ENCODE measurements at regions not wholly inside any gene's neighbourhood (a gene's known extent, or its start where the extent isn't known, plus 50 kb on each side); places are given as distances from the start of the nearest gene placed in this dataset.

DNA sequence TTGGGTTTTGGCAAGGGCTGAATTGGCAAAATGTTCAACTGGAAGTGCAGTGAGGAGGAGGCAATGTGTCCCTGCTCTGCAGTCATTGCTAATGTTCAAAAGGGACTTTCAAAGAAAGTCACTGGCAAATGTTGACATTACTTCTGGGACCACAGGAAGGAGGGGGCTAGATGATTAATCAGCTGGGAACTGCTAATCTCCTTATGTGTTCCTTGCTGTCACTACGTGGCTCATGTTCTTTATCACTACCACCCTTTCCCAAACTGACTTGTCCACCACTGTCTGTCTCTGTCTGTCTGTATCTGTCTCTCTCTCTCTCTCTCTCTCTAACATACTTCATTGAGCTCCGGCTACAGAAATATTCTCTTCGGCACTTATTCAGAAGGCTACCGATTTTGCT lies 86.9 kb upstream of the MTPN start:
- H3K27me3 ChIP-seq (ENCODE audit: low read depth, low read length), result no peaks in the 10 kb centered on the region
- H3K4me1 ChIP-seq (ENCODE audit: control insufficient read depth in 1 of 2, insufficient read depth in 2 of 2, low read length in 2 of 2), result no peaks in the 10 kb centered on the region
- H3K27ac ChIP-seq (ENCODE audit: low read length), result no peak overlapping the region
- H3K4me3 ChIP-seq (ENCODE audit: low read depth in 1 of 2, low read length in 2 of 2), result no peak overlapping the region
- no peaks in the 10 kb centered on the region for H3K36me3 ChIP-seq (ENCODE audit: control insufficient read depth in 1 of 2, insufficient read depth in 2 of 2, low read length in 2 of 2)
- H3K9me3 ChIP-seq (ENCODE audit: control insufficient read depth in 1 of 2, low read length in 2 of 2), result no peaks in the 10 kb centered on the region

DNA sequence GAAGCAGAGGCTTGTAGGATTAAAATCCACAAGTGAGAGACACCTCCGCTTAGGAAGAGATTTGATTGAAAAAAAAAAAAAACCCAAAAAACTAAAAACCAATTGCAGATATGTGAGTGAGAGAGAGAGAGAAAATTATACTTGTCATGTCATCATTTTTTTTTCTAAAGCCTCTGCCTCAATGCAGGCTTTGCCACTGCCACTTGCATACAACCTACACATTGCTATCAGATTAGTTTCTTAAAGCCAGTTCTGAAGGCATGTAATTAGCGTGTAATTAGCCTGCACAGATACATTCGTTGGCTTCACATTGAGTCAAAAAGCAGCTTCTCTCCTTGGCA lies 86.1 kb upstream of the MTPN start:
- H3K4me3 ChIP-seq (ENCODE audit: low read depth in 1 of 2, low read length in 2 of 2), result no peak overlapping the region
- H3K36me3 ChIP-seq (ENCODE audit: control insufficient read depth in 1 of 2, insufficient read depth in 2 of 2, low read length in 2 of 2), result no peaks in the 10 kb centered on the region
- H3K9me3 ChIP-seq (ENCODE audit: control insufficient read depth in 1 of 2, low read length in 2 of 2), result no peaks in the 10 kb centered on the region
- H3K4me1 ChIP-seq (ENCODE audit: control insufficient read depth in 1 of 2, insufficient read depth in 2 of 2, low read length in 2 of 2), result peaks cover 0 to under 1% of the 10 kb centered on the region in 2 donors
- H3K27me3 ChIP-seq (ENCODE audit: low read depth, low read length), result no peaks in the 10 kb centered on the region
- no peak overlapping the region for H3K27ac ChIP-seq (ENCODE audit: low read length)

DNA sequence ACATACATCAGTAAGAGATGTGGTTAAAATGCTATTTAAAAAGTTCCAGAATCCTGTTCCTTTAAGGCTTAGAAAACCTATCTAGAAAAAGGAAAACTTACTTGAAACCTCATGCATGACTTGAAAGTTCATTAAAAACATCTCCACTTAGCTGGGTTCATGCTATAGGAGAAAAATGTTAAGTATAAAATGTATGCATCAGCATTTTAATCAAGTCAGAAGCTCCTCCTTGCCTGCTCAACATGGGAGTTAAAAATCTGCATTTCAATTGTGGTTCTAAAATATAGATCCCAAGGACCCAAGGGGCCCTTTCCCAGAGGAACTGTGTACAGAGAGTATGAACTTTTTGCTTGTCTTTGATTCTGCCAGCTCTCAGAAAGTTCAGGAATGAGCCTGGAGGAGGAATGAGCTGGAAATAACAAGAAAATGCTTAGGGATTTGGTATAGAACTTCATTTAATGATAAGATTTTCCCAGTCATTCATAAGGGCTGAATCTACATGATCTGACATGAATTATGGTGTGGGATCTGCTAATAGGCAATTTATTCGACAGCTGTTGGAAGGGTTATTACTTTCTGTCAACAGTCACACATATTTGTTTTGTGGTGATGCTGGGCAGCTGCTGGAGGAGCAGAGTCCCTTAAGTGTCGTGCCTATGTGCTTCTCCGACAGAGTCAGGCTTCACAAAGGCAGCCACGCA lies 85.6 kb upstream of the MTPN start:
- H3K9me3 ChIP-seq (ENCODE audit: control insufficient read depth in 1 of 2, low read length in 2 of 2), result no peaks in the 10 kb centered on the region
- peaks cover 0 to 6% of the 10 kb centered on the region in 2 donors for H3K4me1 ChIP-seq (ENCODE audit: control insufficient read depth in 1 of 2, insufficient read depth in 2 of 2, low read length in 2 of 2)
- H3K36me3 ChIP-seq (ENCODE audit: control insufficient read depth in 1 of 2, insufficient read depth in 2 of 2, low read length in 2 of 2), result no peaks in the 10 kb centered on the region
- H3K4me3 ChIP-seq (ENCODE audit: low read depth in 1 of 2, low read length in 2 of 2), result no peak overlapping the region
- H3K27me3 ChIP-seq (ENCODE audit: low read depth, low read length), result no peaks in the 10 kb centered on the region
- H3K27ac ChIP-seq (ENCODE audit: low read length), result no peak overlapping the region

DNA sequence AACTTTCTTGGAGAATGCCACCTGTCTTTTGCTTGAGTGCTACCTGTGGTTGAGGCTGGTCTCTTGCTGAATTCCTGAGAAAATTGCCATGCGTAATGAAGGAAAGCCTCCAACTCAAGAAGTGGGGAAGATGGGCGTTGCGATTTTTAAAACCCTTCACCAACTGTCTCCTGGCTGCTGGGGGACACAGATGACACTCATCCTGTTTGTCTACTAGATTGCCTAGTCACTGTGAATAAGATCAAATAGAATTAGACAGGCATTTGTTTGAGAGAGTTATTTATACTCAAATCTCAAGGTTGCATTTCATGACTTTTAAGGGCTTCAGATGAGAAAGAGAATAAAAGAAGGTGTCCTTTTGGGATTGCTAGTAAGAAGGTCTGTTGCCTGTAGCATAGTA lies 84.3 kb upstream of the MTPN start:
- no peaks in the 10 kb centered on the region for H3K9me3 ChIP-seq (ENCODE audit: control insufficient read depth in 1 of 2, low read length in 2 of 2)
- peaks cover 0 to 11% of the 10 kb centered on the region in 2 donors for H3K4me1 ChIP-seq (ENCODE audit: control insufficient read depth in 1 of 2, insufficient read depth in 2 of 2, low read length in 2 of 2)
- no peaks in the 10 kb centered on the region for H3K27me3 ChIP-seq (ENCODE audit: low read depth, low read length)
- H3K4me3 ChIP-seq (ENCODE audit: low read depth in 1 of 2, low read length in 2 of 2), result no peak overlapping the region
- H3K36me3 ChIP-seq (ENCODE audit: control insufficient read depth in 1 of 2, insufficient read depth in 2 of 2, low read length in 2 of 2), result no peaks in the 10 kb centered on the region
- no peak overlapping the region for H3K27ac ChIP-seq (ENCODE audit: low read length)

DNA sequence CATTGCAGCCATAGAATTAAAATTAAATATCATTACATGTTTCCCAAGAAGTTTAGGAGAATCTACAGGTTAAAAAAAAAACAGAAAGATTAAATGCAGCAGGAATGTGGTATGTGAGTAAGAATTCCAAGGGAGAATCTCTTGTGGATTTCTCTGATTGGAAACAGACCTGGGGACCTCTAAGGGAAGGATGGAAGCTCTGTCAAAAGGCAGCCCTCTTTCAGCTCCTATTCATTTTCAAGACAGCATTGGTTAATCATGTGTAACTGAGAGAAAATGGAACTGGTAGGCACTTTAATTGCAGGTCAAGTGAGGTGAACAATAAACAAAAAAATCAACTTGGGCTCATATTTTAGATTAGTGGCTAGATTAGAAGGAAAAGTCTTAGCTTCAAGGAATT lies 81.4 kb upstream of the MTPN start:
- Histone ChIP-seq H3K9me3 (ENCODE audit: control insufficient read depth in 1 of 2, low read length in 2 of 2) (no peaks in the 10 kb centered on the region), H3K4me3 (ENCODE audit: low read depth in 1 of 2, low read length in 2 of 2) (no peak overlapping the region), H3K27me3 (ENCODE audit: low read depth, low read length) (no peaks in the 10 kb centered on the region), H3K36me3 (ENCODE audit: control insufficient read depth in 1 of 2, insufficient read depth in 2 of 2, low read length in 2 of 2) (no peaks in the 10 kb centered on the region), H3K4me1 (ENCODE audit: control insufficient read depth in 1 of 2, insufficient read depth in 2 of 2, low read length in 2 of 2) (peaks cover 0 to 11% of the 10 kb centered on the region in 2 donors), H3K27ac (ENCODE audit: low read length) (no peak overlapping the region)

DNA sequence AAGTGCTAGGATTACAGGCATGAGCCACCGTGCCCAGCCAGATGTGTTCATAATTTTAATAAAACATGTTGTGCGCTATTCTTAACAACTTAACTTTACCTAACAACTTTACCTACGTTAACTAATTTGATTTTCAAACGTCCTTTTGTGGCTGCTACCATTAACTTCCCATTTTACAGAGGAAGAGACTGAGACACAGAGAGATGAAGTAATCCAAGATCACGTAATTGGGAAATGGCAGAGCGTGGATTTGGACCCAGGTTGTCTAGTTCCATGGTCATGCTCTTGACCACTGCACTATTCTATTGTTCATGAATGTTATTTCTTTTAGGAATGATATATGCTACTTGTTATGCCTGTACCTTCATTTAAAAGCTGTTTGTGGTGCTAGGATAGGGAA lies 80.3 kb upstream of the MTPN start:
- H3K27ac ChIP-seq (ENCODE audit: low read length), result no peak overlapping the region
- no peaks in the 10 kb centered on the region for H3K36me3 ChIP-seq (ENCODE audit: control insufficient read depth in 1 of 2, insufficient read depth in 2 of 2, low read length in 2 of 2)
- no peaks in the 10 kb centered on the region for H3K9me3 ChIP-seq (ENCODE audit: control insufficient read depth in 1 of 2, low read length in 2 of 2)
- H3K27me3 ChIP-seq (ENCODE audit: low read depth, low read length), result no peaks in the 10 kb centered on the region
- H3K4me3 ChIP-seq (ENCODE audit: low read depth in 1 of 2, low read length in 2 of 2), result no peak overlapping the region
- H3K4me1 ChIP-seq (ENCODE audit: control insufficient read depth in 1 of 2, insufficient read depth in 2 of 2, low read length in 2 of 2), result peaks cover 0 to 11% of the 10 kb centered on the region in 2 donors

DNA sequence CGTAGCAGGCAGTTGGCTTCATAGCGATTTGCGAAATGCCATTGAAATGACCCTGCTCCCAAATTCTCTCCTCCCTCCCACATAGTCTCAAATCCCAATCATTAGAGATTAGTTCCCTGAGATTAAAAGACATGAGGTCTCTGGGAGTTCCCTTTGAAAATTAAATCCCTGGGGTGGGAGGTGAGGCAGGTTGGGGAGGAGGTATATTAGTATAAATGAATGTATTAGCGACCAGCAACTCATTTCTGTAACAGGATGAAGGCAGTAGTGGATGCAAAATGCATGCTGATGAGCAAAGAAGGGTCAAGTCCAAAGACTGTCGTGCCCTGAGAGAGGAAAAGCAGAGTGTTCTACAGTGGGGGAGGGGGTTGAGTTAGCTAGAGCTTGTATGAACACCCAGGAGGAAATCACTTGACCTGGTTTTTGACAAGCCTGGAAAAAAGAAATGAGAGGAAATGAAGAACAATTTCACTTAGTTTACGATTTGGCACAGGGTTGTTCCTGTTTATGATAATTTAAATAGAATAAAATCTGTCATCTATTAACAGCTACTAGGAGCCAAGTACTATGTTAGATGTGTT lies 79.6 kb upstream of the MTPN start:
- H3K9me3 ChIP-seq (ENCODE audit: control insufficient read depth in 1 of 2, low read length in 2 of 2), result no peaks in the 10 kb centered on the region
- no peaks in the 10 kb centered on the region for H3K36me3 ChIP-seq (ENCODE audit: control insufficient read depth in 1 of 2, insufficient read depth in 2 of 2, low read length in 2 of 2)
- H3K27me3 ChIP-seq (ENCODE audit: low read depth, low read length), result no peaks in the 10 kb centered on the region
- H3K27ac ChIP-seq (ENCODE audit: low read length), result no peak overlapping the region
- H3K4me3 ChIP-seq (ENCODE audit: low read depth in 1 of 2, low read length in 2 of 2), result no peak overlapping the region
- peaks cover 0 to 11% of the 10 kb centered on the region in 2 donors for H3K4me1 ChIP-seq (ENCODE audit: control insufficient read depth in 1 of 2, insufficient read depth in 2 of 2, low read length in 2 of 2)

DNA sequence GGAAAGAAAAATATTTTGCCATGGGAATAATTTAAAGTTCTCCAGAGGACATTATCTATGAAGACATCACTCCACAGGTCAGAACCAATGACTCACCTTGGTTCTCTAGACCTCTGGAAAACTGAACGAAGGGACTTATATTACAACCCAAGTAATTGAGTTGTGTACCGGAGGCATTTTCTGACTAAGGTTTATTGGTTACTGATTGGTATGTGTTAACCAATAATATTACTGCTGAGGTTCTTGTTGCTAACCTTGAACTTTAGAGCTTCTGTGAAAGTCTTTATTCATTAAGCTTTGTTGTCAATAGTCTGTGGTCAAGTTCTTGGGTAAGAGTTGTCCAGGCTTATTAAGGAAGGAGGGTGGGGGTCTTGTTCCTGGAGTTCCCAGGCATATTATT lies 78.1 kb upstream of the MTPN start:
- H3K4me3 ChIP-seq (ENCODE audit: low read depth in 1 of 2, low read length in 2 of 2), result no peak overlapping the region
- H3K4me1 ChIP-seq (ENCODE audit: control insufficient read depth in 1 of 2, insufficient read depth in 2 of 2, low read length in 2 of 2), result peaks cover 0 to 11% of the 10 kb centered on the region in 2 donors
- no peaks in the 10 kb centered on the region for H3K36me3 ChIP-seq (ENCODE audit: control insufficient read depth in 1 of 2, insufficient read depth in 2 of 2, low read length in 2 of 2)
- H3K27me3 ChIP-seq (ENCODE audit: low read depth, low read length), result no peaks in the 10 kb centered on the region
- no peak overlapping the region for H3K27ac ChIP-seq (ENCODE audit: low read length)
- no peaks in the 10 kb centered on the region for H3K9me3 ChIP-seq (ENCODE audit: control insufficient read depth in 1 of 2, low read length in 2 of 2)

DNA sequence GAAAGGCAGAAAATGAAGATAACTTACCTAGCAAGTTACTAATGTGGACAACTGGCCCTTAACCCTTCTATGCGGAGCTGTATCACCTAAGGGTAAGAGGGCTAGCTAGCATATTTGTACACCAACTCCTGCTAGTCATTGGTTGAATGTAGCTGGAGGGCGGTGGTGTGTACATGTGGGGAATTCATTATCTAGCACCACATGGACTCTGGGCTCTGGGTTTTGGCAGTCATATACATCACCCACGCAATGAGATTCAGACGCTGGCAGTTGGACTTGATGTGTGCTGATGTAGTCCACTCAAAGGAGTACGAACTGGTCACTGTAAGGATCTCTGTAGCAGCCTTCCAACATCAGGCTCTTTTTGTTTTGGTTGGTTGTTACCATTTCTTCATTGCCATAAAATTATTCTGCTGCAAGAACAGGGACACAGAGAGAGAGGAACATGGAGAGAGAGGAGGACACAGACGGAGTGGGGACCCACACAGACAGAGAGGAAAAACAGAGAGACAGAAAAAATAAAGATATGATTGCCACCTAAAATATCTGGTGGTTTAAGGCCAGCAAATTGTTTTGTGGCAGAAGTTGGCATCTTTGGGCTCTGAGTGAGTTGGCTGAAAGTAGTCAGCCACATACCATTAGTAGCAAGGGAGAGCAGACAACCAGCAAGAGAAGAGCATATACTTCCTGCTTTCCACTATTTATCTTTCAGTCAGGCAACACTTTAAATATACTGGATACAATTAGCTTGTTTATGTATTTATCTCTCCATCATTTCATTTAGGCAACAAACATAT lies 76.7 kb upstream of the MTPN start:
- H3K27me3 ChIP-seq (ENCODE audit: low read depth, low read length), result no peaks in the 10 kb centered on the region
- H3K36me3 ChIP-seq (ENCODE audit: control insufficient read depth in 1 of 2, insufficient read depth in 2 of 2, low read length in 2 of 2), result no peaks in the 10 kb centered on the region
- H3K27ac ChIP-seq (ENCODE audit: low read length), result no peak overlapping the region
- peaks cover 0 to 16% of the 10 kb centered on the region in 2 donors for H3K4me1 ChIP-seq (ENCODE audit: control insufficient read depth in 1 of 2, insufficient read depth in 2 of 2, low read length in 2 of 2)
- H3K9me3 ChIP-seq (ENCODE audit: control insufficient read depth in 1 of 2, low read length in 2 of 2), result no peaks in the 10 kb centered on the region
- no peak overlapping the region for H3K4me3 ChIP-seq (ENCODE audit: low read depth in 1 of 2, low read length in 2 of 2)

DNA sequence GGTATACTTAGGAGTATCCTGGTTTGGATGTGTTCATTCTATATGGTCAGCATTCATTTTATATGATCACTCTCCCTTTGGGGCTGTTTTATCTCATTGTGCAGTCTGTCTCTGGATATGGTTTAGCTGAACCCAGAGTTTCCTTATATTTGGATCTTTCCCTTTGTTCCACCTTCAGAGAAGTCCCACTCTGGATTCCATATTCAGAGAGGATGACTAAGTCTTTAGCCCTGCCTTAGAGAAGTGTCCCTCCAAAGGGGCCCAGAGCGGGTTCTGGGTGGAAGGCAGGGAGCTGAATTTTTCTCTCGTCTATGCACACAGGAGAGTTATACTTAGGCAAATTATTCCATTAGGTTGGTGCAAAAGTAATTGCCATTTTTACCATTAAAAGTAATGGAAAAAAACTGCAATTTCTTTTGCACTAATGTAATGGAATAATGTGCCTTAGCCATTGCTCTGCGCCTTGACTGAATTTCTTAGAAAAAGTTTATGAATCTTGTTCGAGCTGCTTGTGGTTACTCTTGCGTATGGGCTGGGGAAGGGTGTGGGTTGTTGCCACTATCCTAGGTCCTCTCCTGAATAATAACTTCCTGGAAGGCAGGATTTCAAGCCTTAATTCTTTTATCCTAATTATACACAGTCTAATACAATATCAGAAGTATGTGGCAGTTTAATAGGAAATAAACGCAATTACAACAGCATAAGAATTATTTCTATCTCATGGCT lies 74.2 kb upstream of the MTPN start:
- Histone ChIP-seq H3K27me3 (ENCODE audit: low read depth, low read length) (no peaks in the 10 kb centered on the region), H3K4me1 (ENCODE audit: control insufficient read depth in 1 of 2, insufficient read depth in 2 of 2, low read length in 2 of 2) (peaks cover 0 to 5% of the 10 kb centered on the region in 2 donors), H3K36me3 (ENCODE audit: control insufficient read depth in 1 of 2, insufficient read depth in 2 of 2, low read length in 2 of 2) (no peaks in the 10 kb centered on the region), H3K27ac (ENCODE audit: low read length) (no peak overlapping the region), H3K4me3 (ENCODE audit: low read depth in 1 of 2, low read length in 2 of 2) (no peak overlapping the region), H3K9me3 (ENCODE audit: control insufficient read depth in 1 of 2, low read length in 2 of 2) (no peaks in the 10 kb centered on the region)

DNA sequence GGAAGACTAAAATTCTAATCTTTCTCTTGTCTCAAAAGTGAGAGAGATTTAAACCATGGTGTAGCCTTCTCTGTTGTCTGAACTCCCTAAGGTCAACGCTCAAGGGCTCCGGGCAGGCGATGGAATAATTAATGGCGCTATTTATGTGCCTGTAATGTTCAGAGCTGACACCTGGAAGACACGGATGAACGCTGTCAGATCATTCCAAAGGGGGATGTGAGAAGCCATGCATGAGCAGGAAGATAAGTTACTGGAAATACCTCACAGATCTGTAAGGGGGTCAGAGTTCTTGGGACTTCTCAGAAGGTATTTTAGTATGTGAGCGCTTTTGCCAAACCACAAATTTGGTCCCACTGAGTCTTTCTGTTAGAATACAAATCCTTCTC lies 73.3 kb upstream of the MTPN start:
- no peak overlapping the region for H3K27ac ChIP-seq (ENCODE audit: low read length)
- no peaks in the 10 kb centered on the region for H3K27me3 ChIP-seq (ENCODE audit: low read depth, low read length)
- H3K36me3 ChIP-seq (ENCODE audit: control insufficient read depth in 1 of 2, insufficient read depth in 2 of 2, low read length in 2 of 2), result no peaks in the 10 kb centered on the region
- H3K4me1 ChIP-seq (ENCODE audit: control insufficient read depth in 1 of 2, insufficient read depth in 2 of 2, low read length in 2 of 2), result peaks cover 0 to 5% of the 10 kb centered on the region in 2 donors
- no peaks in the 10 kb centered on the region for H3K9me3 ChIP-seq (ENCODE audit: control insufficient read depth in 1 of 2, low read length in 2 of 2)
- H3K4me3 ChIP-seq (ENCODE audit: low read depth in 1 of 2, low read length in 2 of 2), result no peak overlapping the region
